ENCODE measurements at regions not wholly inside any gene's neighbourhood (a gene's known extent, or its start where the extent isn't known, plus 50 kb on each side); places are given as distances from the start of the nearest gene placed in this dataset.
"Not testable (repeated sequence)": the region's sequence is repeated elsewhere in the genome, so short reads cannot be mapped to it uniquely, and the experiment has no call there.

GRCh38 chr17:22128723-22129122 is 436.4 kb downstream of the KCNJ18 start:
- no peaks in the 10 kb centered on the region for H3K27me3 Mint-ChIP-seq (ENCODE audit: low read depth)
- peaks cover 13% of the 10 kb centered on the region for H3K9me3 Mint-ChIP-seq
- no peak for TF ChIP-seq CTCF (conservative IDR thresholded peaks at IDR 0.05)
- no peak for DNase-seq (ENCODE audit: low read depth, low spot score)
- H3K27ac Mint-ChIP-seq (ENCODE audit: unreplicated experiment): no peak overlapping the region
- H3K4me3 Mint-ChIP-seq: no peak overlapping the region
- H3K4me1 Mint-ChIP-seq: no peaks in the 10 kb centered on the region
- H3K36me3 Mint-ChIP-seq (ENCODE audit: low read depth): peaks cover 7% of the 10 kb centered on the region

DNA sequence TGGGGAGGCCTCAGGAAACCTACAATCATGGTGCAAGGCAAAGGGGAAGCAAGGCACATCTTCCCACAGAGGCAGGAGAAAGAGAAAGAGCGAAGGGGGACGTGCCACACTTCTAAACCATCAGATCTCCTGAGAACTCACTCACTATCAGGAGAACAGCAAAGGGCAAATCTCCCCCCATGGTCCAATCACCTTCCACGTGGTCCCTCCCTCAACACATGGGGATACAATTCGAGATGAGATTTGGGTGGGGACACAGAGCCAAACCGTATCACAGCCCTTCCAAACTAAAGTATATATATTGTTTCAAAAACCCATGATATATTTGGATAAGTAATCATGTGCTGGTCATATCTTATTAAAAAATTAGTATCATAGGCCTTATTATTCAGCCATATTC is 437.6 kb downstream of the KCNJ18 start:
- not testable (repeated sequence) for DNase-seq (ENCODE audit: low read depth, low spot score); H3K27me3 Mint-ChIP-seq (ENCODE audit: low read depth)
- H3K9me3 Mint-ChIP-seq: peaks cover 13% of the 10 kb centered on the region

GRCh38 chr17:22131740-22132139 is 439.4 kb downstream of the KCNJ18 start:
- no peak overlapping the region for H3K4me3 Mint-ChIP-seq
- H3K27ac Mint-ChIP-seq (ENCODE audit: unreplicated experiment): no peak overlapping the region
- no peak for TF ChIP-seq CTCF (conservative IDR thresholded peaks at IDR 0.05)
- peaks cover 12% of the 10 kb centered on the region for H3K36me3 Mint-ChIP-seq (ENCODE audit: low read depth)
- no peaks in the 10 kb centered on the region for H3K27me3 Mint-ChIP-seq (ENCODE audit: low read depth)
- no peaks in the 10 kb centered on the region for H3K4me1 Mint-ChIP-seq
- peaks cover 22% of the 10 kb centered on the region for H3K9me3 Mint-ChIP-seq
- DNase-seq (ENCODE audit: low read depth, low spot score): no peak

More for the DNA sequence above, 437.6 kb downstream of the KCNJ18 start:
- not testable (repeated sequence) for H3K27ac Mint-ChIP-seq (ENCODE audit: unreplicated experiment); H3K4me3 Mint-ChIP-seq; H3K4me1 Mint-ChIP-seq; H3K36me3 Mint-ChIP-seq (ENCODE audit: low read depth)

- H3K36me3 Mint-ChIP-seq (ENCODE audit: low read depth): peaks cover 5% of the 10 kb centered on the region
- no peak overlapping the region for H3K27ac Mint-ChIP-seq (ENCODE audit: unreplicated experiment)
- H3K9me3 Mint-ChIP-seq: peaks cover 8% of the 10 kb centered on the region
- DNase-seq (ENCODE audit: low read depth, low spot score): no peak
- no peaks in the 10 kb centered on the region for H3K27me3 Mint-ChIP-seq (ENCODE audit: low read depth)
- H3K4me1 Mint-ChIP-seq: no peaks in the 10 kb centered on the region
- no peak overlapping the region for H3K4me3 Mint-ChIP-seq
- TF ChIP-seq CTCF (conservative IDR thresholded peaks at IDR 0.05): no peak
These were observed 446.6 kb downstream of the KCNJ18 start for GRCh38 chr17:22138861-22139469.

DNA sequence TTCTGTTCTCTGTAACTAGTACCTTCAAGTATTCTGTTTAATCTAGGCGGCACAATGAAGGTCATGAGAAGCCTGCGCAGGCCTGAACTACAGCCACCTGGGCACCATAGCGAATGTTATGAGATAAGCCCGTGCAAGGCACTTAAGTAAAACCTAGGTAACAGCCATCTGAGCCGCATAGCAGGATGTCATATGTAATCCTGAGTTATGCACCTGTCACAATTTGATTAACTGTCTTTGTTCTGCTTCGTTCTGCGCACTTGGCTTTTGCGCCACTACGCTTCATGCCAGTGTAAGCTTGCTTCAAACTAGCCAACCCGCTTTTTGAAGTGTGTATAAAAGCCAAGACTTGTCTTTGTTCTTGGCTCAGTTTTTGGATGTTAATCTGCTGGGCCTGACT is 449.8 kb downstream of the KCNJ18 start:
- Mint-ChIP-seq H3K36me3 (ENCODE audit: low read depth) (peaks cover 3% of the 10 kb centered on the region), H3K27ac (ENCODE audit: unreplicated experiment) (no peak overlapping the region), H3K27me3 (ENCODE audit: low read depth) (no peaks in the 10 kb centered on the region), H3K4me1 (no peaks in the 10 kb centered on the region), H3K4me3 (no peak overlapping the region), H3K9me3 (peaks cover 5% of the 10 kb centered on the region)
- TF ChIP-seq CTCF (conservative IDR thresholded peaks at IDR 0.05): no peak
- DNase-seq (ENCODE audit: low read depth, low spot score): no peak

DNA sequence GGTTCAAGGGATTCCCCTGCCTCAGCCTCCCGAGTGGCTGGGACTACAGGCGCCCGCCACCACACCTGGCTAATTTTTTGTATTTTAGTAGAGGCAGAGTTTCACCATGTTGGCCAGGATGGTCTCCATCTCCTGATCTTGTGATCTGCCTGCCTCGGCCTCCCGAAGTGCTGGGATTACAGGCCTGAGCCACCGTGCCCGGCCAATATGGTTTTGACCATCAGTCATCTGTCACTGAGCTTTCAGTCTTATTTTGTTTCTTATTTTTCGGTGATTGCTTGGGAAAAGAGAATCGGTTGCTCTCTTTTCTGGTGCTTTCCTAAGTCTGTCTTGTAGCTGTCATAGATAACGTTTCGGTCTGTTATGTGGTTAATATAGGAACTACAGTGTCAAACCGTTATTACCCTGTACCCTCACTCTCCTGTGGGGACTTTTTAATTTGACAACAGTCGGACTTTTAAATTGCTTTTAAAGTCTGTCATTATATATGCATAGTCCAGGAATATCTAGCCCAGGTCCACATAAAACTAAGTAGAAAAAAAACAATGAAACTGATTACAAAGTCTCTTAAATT is 453.4 kb downstream of the KCNJ18 start:
- Mint-ChIP-seq H3K4me1 (no peaks in the 10 kb centered on the region), H3K27me3 (ENCODE audit: low read depth) (no peaks in the 10 kb centered on the region), H3K27ac (ENCODE audit: unreplicated experiment) (no peak overlapping the region), H3K36me3 (ENCODE audit: low read depth) (peaks cover 6% of the 10 kb centered on the region), H3K9me3 (peaks cover 22% of the 10 kb centered on the region), H3K4me3 (no peak overlapping the region)
- no peak for DNase-seq (ENCODE audit: low read depth, low spot score)
- no peak for TF ChIP-seq CTCF (conservative IDR thresholded peaks at IDR 0.05)

Measured in neural crest cell (in vitro differentiated cells).